ENCODE measurements at regions not wholly inside any gene's neighbourhood (a gene's known extent, or its start where the extent isn't known, plus 50 kb on each side); places are given as distances from the start of the nearest gene placed in this dataset.

- TF ChIP-seq GATA2 (IDR thresholded peaks at IDR 0.05; ENCODE audit: low read depth, low read length) = no peak
- TF ChIP-seq GATA3 (IDR thresholded peaks at IDR 0.05; ENCODE audit: low read depth, low read length) = no peak
Measured at GRCh38 chr22:26956371-26956770, 299.0 kb downstream of the MIAT start.
